HG03457 (cell line): ENCODE measurements at regions not wholly inside any gene's neighbourhood (a gene's known extent, or its start where the extent isn't known, plus 50 kb on each side); places are given as distances from the start of the nearest gene placed in this dataset.

Experiments
- ATAC-seq: cut with Tn5 transposase; IDR thresholded peaks from one replicate; pipeline ENCODE4 v1.9.1; 2021; ENCODE audit warnings: moderate number of reproducible peaks; ENCODE audit not compliant: unreplicated experiment

GRCh38 chr9:14520341-14520740, 172.9 kb downstream of the ZDHHC21 start:
- ATAC-seq = no peak

- no peak for ATAC-seq
Measured at GRCh38 chr9:14517154-14517906, 175.9 kb downstream of the ZDHHC21 start.

- ATAC-seq = no peak
Measured at GRCh38 chr9:14516656-14517055, 176.6 kb downstream of the ZDHHC21 start.

GRCh38 chr9:14515571-14516198, 177.5 kb downstream of the ZDHHC21 start:
- ATAC-seq = no peak

- ATAC-seq = no peak
Measured at GRCh38 chr9:14515049-14515448, 178.2 kb downstream of the ZDHHC21 start.

GRCh38 chr9:14512942-14513341, 180.3 kb downstream of the ZDHHC21 start:
- no peak for ATAC-seq

- ATAC-seq = no peak
Measured at GRCh38 chr9:14511452-14511851, 181.8 kb downstream of the ZDHHC21 start.

GRCh38 chr9:14508884-14509283, 184.3 kb downstream of the ZDHHC21 start:
- no peak for ATAC-seq

GRCh38 chr9:14501366-14501765, 187.4 kb upstream of the NFIB start:
- no peak for ATAC-seq

GRCh38 chr9:14500705-14501104, 186.8 kb upstream of the NFIB start:
- ATAC-seq = no peak

GRCh38 chr9:14499976-14500375, 186.0 kb upstream of the NFIB start:
- no peak for ATAC-seq

GRCh38 chr9:14498824-14499223, 184.9 kb upstream of the NFIB start:
- no peak for ATAC-seq

GRCh38 chr9:14497476-14497875, 183.5 kb upstream of the NFIB start:
- no peak for ATAC-seq

GRCh38 chr9:14488421-14489190, 174.7 kb upstream of the NFIB start:
- no peak for ATAC-seq

- no peak for ATAC-seq
Measured at GRCh38 chr9:14487547-14488185, 173.7 kb upstream of the NFIB start.

GRCh38 chr9:14485366-14485765, 171.4 kb upstream of the NFIB start:
- ATAC-seq = no peak

- ATAC-seq = no peak
Measured at GRCh38 chr9:14482856-14483255, 168.9 kb upstream of the NFIB start.

GRCh38 chr9:14480526-14480925, 166.6 kb upstream of the NFIB start:
- ATAC-seq = no peak

- no peak for ATAC-seq
Measured at GRCh38 chr9:14479163-14479560, 165.2 kb upstream of the NFIB start.

- ATAC-seq = no peak
Measured at GRCh38 chr9:14478175-14479162, 164.5 kb upstream of the NFIB start.
